ENCODE measurements at regions not wholly inside any gene's neighbourhood (a gene's known extent, or its start where the extent isn't known, plus 50 kb on each side); places are given as distances from the start of the nearest gene placed in this dataset.

- TF ChIP-seq CTCF (IDR thresholded peaks at IDR 0.05), result no peak
- TF ChIP-seq POLR2A (IDR thresholded peaks at IDR 0.05), result no peak
These were observed 74.6 kb upstream of the LYZL2 start for GRCh38 chr10:30704026-30704600.

Measured in lower leg skin (tissue), 3 donors.